GM12892 (cell line): ENCODE measurements at regions not wholly inside any gene's neighbourhood (a gene's known extent, or its start where the extent isn't known, plus 50 kb on each side); places are given as distances from the start of the nearest gene placed in this dataset.

Experiments used
- POLR2A ChIP-seq: IDR thresholded peaks from 2 replicates; pipeline ENCODE4 v1.6.1; 2011; ENCODE audit warnings: low read depth, low read length, control low read depth
- POLR2AphosphoS5 ChIP-seq: IDR thresholded peaks from 2 replicates; pipeline ENCODE4 v1.6.1; 2011; ENCODE audit warnings: low read depth, low read length, control low read depth

GRCh38 chr5:167578977-167579692, 712.3 kb upstream of the WWC1 start:
- no peak for TF ChIP-seq POLR2A
- no peak for TF ChIP-seq POLR2AphosphoS5
